ENCODE measurements at regions not wholly inside any gene's neighbourhood (a gene's known extent, or its start where the extent isn't known, plus 50 kb on each side); places are given as distances from the start of the nearest gene placed in this dataset.
"Not testable (repeated sequence)": the region's sequence is repeated elsewhere in the genome, so short reads cannot be mapped to it uniquely, and the experiment has no call there.

DNA sequence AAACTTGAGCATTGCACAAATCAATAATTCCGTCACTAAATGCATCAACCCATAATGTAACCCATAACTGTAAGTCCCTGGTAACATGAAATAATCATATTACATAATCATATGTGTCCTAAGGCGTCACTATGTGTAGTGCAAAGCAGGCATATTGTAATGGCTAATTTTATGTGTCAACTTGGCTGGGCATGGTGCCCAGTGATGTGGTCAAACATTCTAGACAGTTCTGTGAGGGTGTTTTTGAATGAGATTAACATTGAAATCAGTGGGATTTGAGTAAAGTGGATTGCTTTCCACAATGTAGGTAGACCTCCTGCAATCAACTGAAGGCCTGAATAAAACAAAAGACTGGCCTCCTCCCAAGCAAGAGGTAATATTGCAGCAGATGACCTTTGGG, 794.4 kb upstream of the ACO1 start:
- no peaks in the 10 kb centered on the region for H3K4me1 ChIP-seq
- H3K36me3 ChIP-seq = no peaks in the 10 kb centered on the region
- H3K4me3 ChIP-seq = no peak overlapping the region
- TF ChIP-seq, protein P1, sequence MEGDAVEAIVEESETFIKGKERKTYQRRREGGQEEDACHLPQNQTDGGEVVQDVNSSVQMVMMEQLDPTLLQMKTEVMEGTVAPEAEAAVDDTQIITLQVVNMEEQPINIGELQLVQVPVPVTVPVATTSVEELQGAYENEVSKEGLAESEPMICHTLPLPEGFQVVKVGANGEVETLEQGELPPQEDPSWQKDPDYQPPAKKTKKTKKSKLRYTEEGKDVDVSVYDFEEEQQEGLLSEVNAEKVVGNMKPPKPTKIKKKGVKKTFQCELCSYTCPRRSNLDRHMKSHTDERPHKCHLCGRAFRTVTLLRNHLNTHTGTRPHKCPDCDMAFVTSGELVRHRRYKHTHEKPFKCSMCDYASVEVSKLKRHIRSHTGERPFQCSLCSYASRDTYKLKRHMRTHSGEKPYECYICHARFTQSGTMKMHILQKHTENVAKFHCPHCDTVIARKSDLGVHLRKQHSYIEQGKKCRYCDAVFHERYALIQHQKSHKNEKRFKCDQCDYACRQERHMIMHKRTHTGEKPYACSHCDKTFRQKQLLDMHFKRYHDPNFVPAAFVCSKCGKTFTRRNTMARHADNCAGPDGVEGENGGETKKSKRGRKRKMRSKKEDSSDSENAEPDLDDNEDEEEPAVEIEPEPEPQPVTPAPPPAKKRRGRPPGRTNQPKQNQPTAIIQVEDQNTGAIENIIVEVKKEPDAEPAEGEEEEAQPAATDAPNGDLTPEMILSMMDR (IDR thresholded peaks at IDR 0.05) = no peak
- no peak for TF ChIP-seq POLR2A (IDR thresholded peaks at IDR 0.05)
- no peaks in the 10 kb centered on the region for H3K9me3 ChIP-seq
- no peak for DNase-seq
- H3K27me3 ChIP-seq = no peaks in the 10 kb centered on the region
- intact Hi-C loops (cut with DNase I) = no loop called here
- H3K27ac ChIP-seq = no peak overlapping the region
- WGBS, 2 donors = 68 to 74% methylated on average over 2 of the region's 2 CpGs

DNA sequence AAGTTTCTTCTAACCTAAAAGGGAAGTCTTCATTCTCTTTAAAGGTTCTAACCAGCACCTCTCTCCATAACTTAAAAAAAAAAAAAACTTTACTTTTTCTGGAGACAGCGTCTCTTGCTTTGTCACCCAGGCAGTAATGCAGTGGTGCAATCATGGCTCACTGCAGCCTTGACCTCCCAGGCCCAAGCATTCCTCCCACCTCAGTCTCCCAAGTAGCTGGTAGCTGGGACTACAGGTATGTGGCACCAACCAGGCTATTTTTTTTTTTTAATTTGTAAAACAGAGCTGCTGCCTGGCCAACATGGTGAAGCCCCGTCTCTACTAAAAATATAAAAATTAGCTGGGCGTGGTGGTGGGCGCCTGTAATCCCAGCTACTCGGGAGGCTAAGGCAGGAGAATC, 787.4 kb upstream of the ACO1 start:
- H3K36me3 ChIP-seq; H3K27ac ChIP-seq; intact Hi-C loops (cut with DNase I); H3K27me3 ChIP-seq; DNase-seq; H3K9me3 ChIP-seq; H3K4me1 ChIP-seq; H3K4me3 ChIP-seq: not testable (repeated sequence)
- WGBS, 2 donors = 75 to 92% methylated on average over 2 to 4 of the region's 5 CpGs

DNA sequence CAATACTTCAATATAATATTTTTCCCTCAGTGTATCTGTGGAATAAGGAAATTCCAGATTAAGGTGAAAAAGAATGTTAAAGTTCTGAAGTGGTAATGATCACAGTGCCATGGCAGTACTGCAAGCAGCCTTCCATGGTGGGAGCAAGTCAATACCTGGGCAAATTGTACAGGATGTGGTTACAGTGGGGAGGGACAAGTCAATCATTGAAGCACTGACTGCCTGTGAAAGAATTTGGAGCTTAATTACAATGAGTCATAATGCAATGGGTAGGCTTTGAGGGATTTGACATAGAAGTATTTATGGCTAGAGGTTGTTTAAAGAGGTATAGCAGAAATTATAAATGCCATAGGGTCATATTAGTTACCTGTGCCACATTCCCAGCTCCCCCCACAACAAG, 786.5 kb upstream of the ACO1 start:
- H3K27ac ChIP-seq = no peak overlapping the region
- no peak overlapping the region for H3K4me3 ChIP-seq
- no peak for TF ChIP-seq POLR2A (IDR thresholded peaks at IDR 0.05)
- TF ChIP-seq, protein P1 (IDR thresholded peaks at IDR 0.05) = no peak
- intact Hi-C loops (cut with DNase I) = no loop called here
- no peaks in the 10 kb centered on the region for H3K36me3 ChIP-seq
- no peaks in the 10 kb centered on the region for H3K9me3 ChIP-seq
- no peaks in the 10 kb centered on the region for H3K27me3 ChIP-seq
- no peaks in the 10 kb centered on the region for H3K4me1 ChIP-seq
- no peak for DNase-seq

DNA sequence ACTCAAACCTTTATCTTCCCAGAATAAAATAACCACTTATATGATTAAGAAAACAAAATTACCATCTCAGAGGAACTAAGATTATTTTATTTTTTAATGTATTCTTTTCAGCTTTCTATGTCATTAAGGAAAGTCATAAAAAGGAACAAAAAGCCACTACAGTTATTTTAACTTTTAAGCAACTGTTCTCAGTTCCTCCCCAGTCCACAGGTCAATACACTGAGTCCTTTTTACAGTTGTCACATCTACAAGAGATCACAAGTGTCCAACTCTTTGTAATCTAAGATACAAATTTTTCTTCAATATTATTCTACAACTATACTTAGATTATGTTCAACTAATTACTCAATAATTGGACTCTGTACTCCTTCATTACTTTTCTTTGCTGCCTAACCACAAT, 782.8 kb upstream of the ACO1 start:
- no peak for DNase-seq
- intact Hi-C loops (cut with DNase I) = no loop called here
- TF ChIP-seq, protein P1 (IDR thresholded peaks at IDR 0.05) = no peak
- no peak for TF ChIP-seq POLR2A (IDR thresholded peaks at IDR 0.05)

DNA sequence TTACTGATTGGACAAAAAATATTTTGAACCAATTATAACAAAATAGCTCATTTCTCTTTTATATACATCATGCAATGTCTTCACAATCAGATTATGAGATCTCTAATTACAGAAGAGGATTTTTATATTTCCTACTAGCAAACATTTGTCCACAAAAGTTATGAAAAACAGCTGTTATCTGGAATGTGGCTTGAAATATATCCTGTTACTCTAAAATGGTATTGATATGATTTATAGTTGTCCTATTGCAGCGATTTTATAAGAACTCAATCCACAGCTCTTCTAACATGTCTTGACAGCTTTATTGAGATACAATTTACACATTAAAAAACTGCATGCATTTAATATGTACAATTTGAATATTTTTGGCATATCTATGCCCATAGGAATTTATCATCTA, 779.9 kb upstream of the ACO1 start:
- no peak overlapping the region for H3K27ac ChIP-seq
- no peaks in the 10 kb centered on the region for H3K4me1 ChIP-seq
- 21 to 47% methylated on average over 1 of the region's 1 CpG for WGBS, 2 donors
- no peak for DNase-seq
- H3K9me3 ChIP-seq = no peaks in the 10 kb centered on the region
- H3K4me3 ChIP-seq = no peak overlapping the region
- H3K36me3 ChIP-seq = no peaks in the 10 kb centered on the region
- TF ChIP-seq, protein P1 (IDR thresholded peaks at IDR 0.05) = no peak
- TF ChIP-seq POLR2A (IDR thresholded peaks at IDR 0.05) = no peak
- H3K27me3 ChIP-seq = no peaks in the 10 kb centered on the region
- intact Hi-C loops (cut with DNase I) = no loop called here

More for the DNA sequence above, 782.8 kb upstream of the ACO1 start:
- Histone ChIP-seq H3K27me3 (no peaks in the 10 kb centered on the region), H3K4me1 (no peaks in the 10 kb centered on the region), H3K9me3 (no peaks in the 10 kb centered on the region), H3K27ac (no peak overlapping the region), H3K4me3 (no peak overlapping the region), H3K36me3 (no peaks in the 10 kb centered on the region)

DNA sequence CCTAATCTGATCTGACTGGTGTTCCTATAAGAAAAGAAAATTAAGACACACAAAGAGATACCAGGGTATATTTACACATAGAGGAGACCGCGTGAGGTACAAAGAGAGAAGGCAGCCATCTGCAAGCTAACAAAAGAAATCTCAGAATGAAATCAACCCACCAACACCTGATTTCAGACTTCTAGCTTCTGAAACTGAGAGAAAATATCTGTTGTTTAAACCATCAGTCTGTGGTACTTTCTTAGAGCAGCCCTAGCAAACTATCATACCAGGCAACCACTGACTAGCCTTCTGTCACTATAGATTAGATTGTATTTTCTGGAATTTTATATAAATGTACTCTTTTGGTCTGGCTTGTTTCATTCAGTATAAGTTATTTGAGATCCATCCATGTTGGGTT, 779.3 kb upstream of the ACO1 start:
- WGBS, 2 donors = 80 to 96% methylated on average over 2 of the region's 2 CpGs
- no peak for TF ChIP-seq POLR2A (IDR thresholded peaks at IDR 0.05)
- TF ChIP-seq, protein P1 (IDR thresholded peaks at IDR 0.05) = no peak
- Histone ChIP-seq H3K27ac (no peak overlapping the region), H3K36me3 (no peaks in the 10 kb centered on the region), H3K4me3 (no peak overlapping the region), H3K27me3 (no peaks in the 10 kb centered on the region), H3K4me1 (no peaks in the 10 kb centered on the region), H3K9me3 (no peaks in the 10 kb centered on the region)
- intact Hi-C loops (cut with DNase I) = no loop called here
- DNase-seq = no peak
